HEK293T (cell line): ENCODE measurements at regions not wholly inside any gene's neighbourhood (a gene's known extent, or its start where the extent isn't known, plus 50 kb on each side); places are given as distances from the start of the nearest gene placed in this dataset.

Experiments used
- ARNT ChIP-seq: fragments of 450-650 bp; IDR thresholded peaks from 2 replicates; pipeline ENCODE4 v1.6.1; 2017; ENCODE audit warnings: mild to moderate bottlenecking
- LEF1 ChIP-seq: fragments of 450-650 bp; IDR thresholded peaks from 2 replicates; pipeline ENCODE4 v1.6.1; 2017; ENCODE audit warnings: mild to moderate bottlenecking, borderline replicate concordance
- PKNOX1 ChIP-seq: fragments of 450-650 bp; IDR thresholded peaks from 2 replicates; pipeline ENCODE4 v1.6.1; 2016
- SUZ12 ChIP-seq: fragments of 450-650 bp; IDR thresholded peaks from 2 replicates; pipeline ENCODE4 v1.6.1; 2016; ENCODE audit warnings: mild to moderate bottlenecking

- TF ChIP-seq LEF1, result no peak
- TF ChIP-seq SUZ12, result no peak
- no peak for TF ChIP-seq ARNT
- no peak for TF ChIP-seq PKNOX1
Measured at GRCh38 chr5:1966461-1966860, 83.7 kb upstream of the IRX4 start.
